ENCODE measurements at regions not wholly inside any gene's neighbourhood (a gene's known extent, or its start where the extent isn't known, plus 50 kb on each side); places are given as distances from the start of the nearest gene placed in this dataset.

DNA sequence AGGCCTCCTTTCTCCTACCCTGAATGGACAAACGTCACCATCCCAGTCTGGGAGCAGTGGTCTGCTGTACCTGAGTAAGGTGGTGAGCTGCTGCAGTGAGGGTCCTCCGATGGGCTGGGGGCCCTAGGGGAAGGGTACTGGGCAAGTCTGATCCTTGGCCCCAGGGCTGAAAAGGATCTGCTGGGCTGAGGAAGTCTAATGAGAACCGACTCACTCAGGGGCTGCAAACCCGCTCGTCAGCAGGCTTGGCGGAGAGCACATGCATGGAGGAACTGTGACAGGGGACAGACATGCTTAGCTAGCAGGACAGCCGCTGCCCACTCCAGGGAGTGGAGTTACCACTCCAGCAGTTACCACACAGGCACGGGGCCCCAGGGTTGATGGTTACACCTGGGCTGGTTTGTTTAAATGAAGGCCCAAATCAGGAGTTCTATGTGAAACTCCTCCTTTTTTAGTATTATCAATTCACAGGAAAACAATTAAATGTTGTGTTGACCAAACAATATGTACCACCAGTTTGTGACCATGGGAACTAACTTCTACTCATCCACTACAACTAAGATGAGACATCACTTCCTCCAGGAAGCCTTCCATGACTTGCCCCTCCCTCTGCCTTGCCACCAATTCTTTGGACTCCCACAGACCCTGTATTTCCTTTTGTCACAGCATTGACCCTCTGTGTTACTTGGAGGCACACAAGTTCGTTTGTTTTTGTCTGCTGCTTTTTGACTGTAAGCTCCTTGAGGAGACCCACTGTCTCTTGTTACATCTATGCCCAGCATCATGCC is 56.1 kb upstream of the CPLX2 start:
- TF ChIP-seq CTCF (conservative IDR thresholded peaks at IDR 0.05; ENCODE audit: low read length) (no peak), EZH2phosphoT487 (IDR thresholded peaks at IDR 0.05; ENCODE audit: borderline replicate concordance, low read depth, low read length) (no peak)

All from OCI-LY7 (cell line).